ENCODE measurements at regions not wholly inside any gene's neighbourhood (a gene's known extent, or its start where the extent isn't known, plus 50 kb on each side); places are given as distances from the start of the nearest gene placed in this dataset.
"Not testable (repeated sequence)": the region's sequence is repeated elsewhere in the genome, so short reads cannot be mapped to it uniquely, and the experiment has no call there.

DNA sequence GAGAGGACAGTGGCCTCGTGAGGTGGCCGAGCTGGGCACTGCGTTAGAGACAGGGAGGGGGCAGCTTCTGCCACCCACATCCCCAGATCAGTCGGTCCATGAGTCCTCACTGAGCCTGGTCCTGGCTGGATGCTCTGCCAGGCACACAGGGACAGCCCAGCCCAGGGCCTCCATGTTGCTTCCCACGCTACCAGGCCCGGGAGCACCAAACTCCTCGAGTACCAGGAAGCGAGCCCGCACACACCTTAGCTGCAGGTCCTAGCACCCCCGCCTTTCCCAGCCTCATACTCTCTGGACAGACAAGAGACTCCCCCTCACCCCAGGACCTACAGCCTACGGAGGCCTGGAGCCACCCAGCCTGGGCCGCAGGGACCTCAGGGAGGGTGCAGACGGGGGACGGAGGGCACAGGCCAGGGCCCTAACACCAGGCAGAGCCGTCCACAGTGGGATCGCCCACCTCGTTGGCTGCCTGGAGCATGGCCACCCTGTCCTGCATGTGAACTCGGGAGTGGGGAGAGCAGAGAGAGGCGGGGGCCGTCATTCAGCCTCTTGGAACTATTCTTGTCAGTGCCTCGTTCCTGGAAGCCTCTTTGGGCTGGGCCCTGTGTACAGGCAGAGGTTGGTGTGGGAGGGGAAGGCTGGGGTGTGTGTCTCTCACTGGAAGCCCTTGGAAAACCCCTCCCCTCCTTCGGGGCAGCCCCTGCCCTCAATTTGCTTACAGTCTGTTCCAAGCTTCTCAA lies 90.9 kb upstream of the RUNX3 start:
- no peak for DNase-seq

DNA sequence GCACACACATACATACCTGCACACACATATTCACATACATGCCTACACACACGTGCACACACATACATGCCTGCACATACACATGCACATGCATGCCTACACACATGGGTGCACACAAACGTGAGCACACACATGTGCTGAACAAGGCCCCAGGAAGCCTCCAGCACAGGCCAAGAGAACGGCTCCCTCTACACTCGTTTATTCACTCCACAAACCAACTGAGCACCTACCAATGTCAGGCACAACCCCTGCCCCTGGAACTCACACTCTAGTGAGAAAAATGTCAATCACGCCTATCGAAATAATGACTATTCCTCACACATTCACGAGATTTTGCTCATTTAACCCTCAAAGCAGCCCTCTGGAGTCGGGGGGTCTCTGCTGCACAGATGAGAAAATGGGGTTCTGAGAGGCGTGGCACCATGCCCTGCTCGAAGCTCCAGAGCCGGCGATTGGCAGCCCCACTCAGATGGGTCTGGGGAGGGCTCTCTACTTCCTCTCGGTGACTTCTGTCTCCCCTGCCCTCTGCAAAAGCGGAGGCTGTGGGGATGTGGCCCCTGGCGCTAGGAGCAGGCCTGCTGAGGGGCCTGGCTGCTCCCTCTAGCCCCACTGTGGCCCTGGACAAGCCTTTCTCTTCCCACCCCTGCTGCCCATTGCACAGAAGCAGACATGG lies 90.2 kb upstream of the RUNX3 start:
- no peak for DNase-seq

DNA sequence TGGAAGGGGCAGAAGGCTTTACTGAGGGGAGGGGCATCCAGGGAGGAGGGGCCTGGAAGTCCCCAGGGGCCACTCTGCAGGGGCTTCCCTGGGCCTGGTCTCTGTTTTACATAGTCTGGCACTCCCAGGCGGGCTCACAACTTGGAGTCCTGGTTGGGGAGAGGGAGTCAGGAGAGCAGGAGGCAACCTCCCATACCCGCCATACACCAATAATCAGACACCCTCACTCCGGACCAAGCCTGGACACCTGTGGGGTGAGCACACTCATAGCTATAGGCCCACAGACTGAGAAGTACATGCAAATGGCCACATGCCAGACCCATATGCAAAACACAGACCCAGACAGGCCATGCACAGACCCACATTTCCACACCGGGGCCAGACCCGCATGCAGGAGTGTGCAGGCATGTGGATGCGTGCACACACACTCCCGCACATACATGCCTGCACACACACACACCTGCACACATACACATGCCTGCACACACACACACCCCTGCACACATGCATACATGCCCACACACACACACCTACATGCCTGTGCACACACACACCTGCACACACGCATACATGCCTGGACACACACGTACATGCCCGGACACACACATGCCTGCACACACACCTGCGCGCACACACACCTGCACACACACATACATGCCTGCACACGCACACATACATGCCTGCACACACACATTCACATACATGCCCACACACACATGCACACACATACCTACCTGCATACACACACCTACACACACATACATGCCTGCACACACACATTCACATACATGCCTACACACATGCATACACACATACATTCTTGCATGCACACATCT lies 89.5 kb upstream of the RUNX3 start:
- no peak for DNase-seq

DNA sequence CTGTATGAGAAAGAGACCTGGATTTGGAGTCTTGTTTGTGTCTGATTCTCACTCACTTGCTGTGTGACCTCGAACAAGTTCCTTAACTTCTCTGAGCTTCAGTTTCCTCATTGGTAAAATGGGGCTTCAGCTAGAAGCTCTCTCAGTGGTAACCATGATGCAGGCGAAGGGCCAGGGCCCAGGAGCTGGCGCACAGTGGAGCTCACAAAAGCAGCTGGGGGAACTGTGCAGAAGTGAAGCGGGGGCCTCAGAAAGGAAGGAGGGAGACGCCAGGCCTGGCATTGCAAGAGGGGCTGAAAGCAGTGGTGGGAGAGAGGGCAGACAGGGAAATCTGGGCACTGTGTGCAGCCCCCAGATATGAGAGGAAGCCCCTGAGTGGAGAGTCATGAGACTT lies 88.9 kb upstream of the RUNX3 start:
- no peak for DNase-seq

DNA sequence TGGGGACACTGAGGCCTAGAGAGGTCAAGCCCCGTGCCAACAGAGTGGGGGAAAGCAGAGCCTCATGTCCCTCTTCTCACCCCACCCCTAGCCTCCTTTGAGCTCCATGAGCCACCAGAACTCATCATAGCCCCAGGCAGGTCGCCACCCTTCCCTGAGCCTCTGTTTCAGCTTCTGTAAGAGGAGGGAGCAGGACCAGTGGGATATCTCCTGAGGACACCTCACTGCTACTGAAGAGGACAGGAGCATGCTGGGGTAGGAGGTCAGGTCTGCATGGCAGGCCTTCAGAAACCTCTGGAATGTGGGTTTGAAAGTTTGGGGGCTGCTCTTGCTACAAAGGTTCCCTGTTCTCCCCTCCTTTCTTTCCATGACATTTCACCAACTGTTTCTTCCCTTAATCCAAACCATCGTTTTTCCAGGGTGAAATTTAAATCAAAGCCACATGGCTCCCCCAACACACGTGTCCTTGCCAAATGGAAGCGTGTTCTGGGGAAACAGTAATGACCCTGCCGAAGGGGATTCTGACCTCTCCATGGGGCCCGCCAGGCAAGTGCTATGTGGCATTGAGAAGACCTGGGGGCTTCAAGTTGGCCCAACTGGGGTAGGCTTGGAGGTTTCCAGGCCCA lies 88.1 kb upstream of the RUNX3 start:
- no peak for DNase-seq

DNA sequence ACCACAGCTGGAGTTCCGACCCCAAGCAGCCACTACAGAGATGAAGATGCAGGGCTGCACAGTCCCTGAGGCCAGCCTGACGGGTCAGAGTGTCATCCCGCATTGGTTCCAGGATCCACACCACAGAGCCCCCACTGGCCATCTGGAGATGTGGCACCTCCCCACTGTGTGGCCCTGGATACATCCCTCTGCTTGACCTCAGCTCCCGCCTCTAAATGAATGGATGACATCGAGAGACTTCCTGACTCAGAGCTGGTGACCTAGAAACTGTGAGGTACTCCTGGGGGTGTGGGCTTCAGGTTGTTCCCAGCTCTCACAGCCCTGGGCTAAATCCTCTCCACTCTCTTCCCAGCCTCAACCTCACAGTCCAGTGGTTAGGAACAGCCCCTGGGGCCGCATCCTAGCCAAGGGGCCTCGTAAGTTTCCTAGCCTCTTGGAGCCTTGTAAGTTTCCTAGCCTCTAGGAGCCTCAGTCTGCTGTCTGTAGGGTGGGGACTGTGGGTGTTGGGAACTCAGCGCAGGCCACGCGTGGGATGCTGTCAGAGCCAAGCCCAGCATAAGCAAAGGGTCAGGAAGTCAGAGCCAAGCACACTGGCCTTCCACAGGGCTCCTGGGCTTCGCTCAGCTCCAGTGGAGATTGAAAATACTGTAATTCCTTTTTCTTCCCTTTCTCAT lies 87.5 kb upstream of the RUNX3 start:
- no peak for DNase-seq

DNA sequence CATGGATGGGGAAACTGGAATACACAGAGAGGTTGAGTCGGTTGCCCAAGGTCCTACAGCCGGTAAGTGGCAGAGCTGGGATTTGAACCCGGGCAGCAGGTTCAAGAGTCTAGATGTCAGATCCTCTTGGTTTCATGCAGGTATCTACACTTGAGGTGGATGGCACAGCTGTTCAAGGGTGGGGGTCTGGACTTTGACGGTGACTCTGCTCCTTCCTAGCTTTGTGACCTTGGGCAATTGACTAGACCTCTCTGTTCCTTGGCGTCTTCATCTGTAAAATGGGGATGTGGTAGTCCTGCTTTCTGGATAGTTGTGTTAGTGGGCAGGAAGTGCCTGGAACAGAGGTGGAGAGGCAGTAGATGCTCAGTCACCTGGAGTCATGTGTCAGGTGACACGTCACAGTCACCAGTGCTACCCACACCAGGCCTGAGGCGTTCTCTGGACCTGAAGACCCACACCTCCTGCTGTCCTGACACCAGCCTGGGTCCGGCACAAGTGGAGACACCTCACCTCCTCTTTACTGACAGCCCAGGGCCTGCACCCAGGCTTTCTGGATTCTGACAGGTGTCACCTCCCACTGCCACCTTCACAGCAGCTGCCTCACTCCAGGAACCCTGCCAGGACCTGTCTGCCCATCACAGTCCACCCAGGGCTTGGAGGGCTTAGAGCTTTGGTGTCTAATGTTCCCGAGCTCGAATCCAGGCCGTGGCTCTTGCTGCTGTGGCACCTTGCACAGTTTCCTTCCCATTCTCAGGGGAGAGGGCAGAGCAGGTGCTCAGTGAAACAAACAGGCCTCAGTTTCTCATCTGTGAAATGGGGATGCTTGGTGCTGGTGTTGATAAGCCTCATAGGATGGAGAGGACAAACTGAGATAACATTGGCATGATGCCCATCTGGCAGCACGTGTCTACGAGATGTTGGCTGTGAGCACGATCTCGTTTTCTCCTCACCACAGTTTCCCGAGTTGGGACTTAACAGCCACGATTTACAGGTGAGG lies 83.2 kb upstream of the RUNX3 start:
- DNase-seq, result no peak

DNA sequence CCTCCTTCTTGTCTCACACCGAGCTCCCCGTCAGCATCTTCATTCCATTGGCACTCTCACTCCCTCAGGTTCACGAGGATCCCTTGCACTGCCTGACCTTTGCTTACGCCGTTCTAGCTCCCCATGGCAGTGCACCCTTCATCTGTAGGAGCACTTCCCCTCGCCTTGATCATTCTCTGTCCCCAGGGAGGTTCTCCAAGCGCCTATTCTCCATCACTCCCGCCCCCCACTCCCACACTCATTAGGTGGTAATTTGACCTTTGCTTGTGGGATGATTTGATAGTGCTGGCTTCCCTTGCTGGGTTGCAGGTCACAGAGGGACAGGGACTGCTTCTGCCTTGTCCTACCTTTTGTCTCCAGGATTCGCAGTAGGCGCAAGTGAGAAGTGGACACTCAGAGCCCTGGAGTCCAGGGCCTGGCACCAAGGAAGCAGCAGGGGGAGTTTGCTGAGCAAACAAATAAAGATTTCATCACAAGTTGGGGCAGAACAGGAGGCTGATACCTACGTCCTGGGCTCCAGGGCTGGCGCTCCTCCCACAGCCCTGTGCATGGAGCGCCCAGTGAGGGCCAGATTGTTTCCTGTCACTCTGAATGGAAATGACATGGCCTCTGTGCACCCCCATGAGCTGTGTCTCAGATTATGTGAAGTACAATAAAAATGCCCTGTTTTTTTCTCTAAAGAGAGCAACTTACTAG lies 82.0 kb upstream of the RUNX3 start:
- peak; percentile 32 for DNase-seq

DNA sequence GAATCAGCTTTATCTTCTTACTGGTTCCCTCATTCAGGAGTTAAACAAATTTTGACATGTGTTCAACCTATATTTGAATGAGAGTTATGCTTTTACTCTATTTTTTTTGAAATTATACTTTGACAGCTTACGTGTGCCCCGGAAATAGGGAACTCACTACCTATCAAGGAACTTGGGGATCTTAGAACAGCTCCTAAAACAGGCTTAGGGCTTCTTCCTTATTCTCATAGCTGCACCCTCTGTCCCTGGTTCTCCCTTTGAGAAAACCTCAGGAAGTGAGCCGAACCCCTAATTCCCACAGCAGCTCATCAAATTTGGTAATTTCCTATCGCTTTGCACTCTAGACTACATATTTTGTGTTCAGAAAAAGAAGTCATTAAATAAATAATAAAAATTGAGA lies 81.2 kb upstream of the RUNX3 start:
- no peak for DNase-seq

DNA sequence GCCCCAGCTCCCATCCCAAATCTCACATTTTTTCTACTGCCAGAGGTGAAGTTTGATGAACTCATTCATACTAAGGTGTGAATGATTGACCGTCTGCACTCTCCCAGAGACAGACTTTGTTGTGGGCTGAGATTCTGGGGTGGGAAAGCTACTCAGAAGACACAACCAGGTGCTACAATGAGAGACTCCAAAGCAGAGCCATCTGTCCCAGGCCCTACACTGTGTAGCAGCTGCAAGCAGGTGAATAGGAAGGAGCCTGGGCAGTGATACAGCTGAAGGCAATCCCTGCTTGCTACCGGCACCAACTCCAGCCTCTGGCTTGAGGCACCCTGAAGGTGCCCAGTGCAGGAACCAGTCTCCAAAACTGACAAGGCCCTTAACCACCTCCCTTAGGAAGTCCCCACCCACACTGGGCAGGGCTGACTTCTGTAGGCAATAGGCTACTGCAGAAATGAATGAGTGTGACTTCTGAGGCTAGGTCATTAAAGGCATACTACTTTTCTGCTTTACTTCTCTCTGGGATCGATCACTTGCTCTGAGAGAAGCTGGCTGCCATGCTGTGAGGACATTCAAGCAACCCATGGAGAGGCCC lies 79.7 kb upstream of the RUNX3 start:
- no peak for DNase-seq

DNA sequence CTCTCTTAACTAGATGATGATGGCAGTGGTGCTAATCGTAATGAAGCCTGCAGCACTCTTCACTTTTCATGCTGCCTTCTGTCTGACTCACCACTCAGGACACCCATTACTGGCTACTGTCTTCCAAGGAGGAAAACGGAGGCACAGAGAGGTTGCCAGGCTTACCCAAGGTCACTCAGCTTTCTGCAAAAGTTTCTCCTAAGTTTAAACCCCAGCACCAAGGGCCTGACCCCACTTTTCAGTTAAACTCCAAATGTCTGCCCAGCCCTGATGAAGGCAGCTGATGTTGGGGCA lies 78.1 kb upstream of the RUNX3 start:
- DNase-seq, result no peak

DNA sequence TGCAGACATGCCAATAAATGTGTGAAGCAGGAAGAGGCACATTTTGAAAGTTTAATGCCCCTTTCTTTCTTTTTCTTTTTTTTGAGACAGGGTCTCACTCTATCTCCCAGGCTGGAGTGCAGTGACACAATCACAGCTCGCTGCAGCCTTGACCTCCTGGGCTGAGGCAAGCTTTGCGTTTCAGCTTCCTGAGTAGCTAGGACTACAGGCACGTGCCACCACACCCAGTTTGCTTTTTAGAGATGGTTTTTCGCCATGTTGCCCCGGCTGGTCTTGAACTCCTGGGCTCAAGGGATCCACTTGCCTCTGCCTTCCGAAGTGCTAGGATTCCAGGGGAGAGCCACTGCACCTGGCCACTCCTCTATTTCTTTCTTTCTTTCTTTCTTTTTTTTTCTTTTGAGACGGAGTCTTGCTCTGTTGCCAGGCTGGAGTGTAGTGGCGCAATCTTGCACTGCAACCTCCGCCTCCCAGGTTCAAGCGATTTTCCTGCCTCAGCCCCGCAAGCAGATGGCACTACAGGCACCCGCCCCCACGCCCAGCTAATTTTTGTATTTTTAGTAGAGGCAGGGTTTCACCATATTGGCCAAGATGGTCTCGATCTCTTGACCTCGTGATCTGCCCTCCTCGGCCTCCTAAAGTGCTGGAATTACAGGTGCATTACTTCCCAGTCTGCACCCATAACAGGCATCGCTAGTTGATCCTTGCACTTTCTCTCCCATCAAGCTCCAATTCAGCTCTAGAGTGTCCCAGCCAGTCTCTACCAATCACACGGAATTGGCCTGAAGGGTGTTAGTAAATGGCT lies 77.5 kb upstream of the RUNX3 start:
- DNase-seq, result not testable (repeated sequence)

DNA sequence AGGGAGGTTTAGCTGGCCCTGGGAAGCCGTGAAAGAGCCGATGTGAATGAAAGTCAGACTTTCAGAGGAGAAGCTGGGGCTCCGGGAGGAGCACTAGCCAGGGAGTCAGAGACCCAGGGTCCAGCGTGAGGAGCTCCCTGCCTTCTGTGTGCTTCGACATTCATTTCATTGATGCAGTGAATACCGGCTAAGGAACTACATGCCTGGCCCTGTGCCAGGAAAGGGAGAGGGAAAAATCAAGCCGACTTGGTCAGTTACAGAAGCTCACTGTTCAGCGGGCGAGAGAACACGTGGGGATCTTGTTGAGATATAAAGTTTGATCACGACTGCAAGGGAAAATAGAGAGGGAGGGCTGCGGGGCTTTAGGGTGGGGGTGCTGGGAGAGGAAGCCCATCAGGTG lies 76.7 kb upstream of the RUNX3 start:
- no peak for DNase-seq

DNA sequence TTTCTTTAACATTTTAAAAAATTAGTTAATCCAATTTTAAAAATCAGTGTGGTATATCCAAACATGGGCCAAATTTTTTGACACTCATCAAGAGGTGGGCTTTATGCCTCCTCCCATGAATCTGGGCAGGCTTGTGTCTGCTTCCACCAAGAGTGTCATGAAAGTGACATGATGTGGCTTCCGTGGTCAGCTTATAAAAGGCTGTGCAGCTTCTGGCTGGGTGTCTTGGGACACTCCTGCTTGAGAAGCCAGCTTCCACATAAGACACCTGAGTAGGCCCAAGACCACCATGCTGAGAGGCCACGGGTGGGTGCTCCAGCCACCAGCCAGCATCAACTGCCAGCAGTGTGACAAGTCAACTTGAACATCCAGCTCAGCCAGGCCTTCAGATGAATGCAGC lies 74.3 kb upstream of the RUNX3 start:
- no peak for DNase-seq

DNA sequence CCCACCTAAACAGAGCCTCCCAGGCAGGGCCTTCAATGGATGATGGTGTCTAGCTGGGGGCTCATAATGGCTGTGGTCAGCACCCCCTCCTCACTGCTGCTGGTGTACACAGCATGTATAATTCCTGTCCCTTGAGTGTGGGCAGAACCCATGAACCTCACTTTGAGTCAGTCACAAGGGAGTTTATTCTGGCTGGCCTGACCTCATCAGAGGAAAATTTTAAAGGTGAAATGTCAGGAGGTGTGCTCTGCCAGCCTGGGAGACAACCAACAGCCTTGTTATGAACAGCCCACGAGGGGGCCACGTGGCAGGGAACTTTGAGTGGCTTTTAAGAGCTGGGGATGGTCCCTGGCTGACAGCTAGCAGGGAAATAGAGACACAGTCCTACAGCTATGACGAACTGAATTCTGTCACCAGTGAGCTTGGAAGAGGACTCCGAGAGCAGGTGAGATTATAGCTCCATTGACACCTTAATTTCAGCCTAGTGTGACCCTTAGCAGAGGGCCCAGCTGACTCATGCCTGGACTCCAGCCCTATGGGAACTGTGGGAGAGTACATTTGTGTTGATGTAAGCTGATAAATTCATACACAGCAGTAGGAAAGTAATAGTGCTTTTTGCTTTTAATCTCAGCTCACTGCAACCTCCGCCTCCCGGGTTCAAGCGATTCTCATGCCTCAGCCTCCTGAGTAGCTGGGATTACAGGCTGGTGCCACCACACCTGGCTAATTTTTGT lies 73.5 kb upstream of the RUNX3 start:
- no peak for DNase-seq

DNA sequence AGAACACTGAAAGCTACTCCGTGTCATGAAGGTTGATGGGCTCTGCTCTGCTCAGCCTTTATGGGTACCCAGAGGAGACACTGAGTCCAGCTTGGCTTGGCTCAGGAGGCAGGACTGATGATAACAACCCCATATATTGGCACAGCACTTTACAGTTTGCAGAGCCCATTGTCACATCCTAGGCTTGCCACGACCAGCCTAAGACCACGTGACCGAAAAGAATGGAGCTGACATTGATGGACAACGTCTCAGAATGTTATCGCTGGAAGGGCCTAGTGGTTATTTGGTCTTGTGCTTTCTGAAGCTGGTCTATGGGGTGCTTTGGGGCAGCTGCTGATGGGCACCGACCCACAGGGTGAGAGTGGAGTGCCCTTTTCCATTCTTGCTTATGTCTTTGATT lies 72.9 kb upstream of the RUNX3 start:
- DNase-seq, result no peak

DNA sequence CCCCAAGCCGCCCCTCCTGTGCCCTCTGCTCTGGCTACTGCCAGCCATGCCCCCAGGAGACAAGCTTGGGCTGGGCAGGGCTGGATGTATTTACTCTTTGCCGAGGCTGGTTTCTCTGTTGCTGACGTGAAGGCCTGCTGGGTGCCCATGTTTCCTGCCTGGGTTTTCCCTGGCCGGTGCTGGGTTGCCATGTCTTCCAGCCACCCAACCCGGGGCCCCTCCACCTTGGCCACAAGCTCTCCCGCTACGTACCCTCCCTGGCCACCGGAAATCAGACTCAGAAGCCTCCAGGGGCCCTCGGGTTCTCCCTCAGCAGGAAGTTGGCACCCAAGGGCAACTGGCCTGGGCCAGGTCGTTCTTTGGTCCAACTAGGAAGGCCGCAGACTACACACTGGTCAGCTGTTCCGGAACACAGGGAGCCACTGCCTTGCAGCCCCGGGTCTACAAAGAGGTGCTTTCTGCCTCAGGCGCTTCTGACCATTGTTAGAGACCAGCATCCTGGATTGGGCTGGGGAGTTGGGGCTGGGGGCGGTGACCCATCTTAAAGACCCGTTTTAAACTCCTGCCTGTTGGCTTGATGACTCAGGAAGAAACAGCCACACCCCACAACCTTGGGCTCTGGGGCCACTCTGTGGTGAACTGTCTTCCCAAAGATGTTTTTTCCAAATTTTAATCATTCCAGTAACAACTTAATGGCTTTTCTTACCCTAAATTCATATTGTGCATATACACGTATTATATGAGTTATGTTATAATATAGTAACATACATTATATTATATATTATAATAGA lies 71.2 kb upstream of the RUNX3 start:
- no peak for DNase-seq

DNA sequence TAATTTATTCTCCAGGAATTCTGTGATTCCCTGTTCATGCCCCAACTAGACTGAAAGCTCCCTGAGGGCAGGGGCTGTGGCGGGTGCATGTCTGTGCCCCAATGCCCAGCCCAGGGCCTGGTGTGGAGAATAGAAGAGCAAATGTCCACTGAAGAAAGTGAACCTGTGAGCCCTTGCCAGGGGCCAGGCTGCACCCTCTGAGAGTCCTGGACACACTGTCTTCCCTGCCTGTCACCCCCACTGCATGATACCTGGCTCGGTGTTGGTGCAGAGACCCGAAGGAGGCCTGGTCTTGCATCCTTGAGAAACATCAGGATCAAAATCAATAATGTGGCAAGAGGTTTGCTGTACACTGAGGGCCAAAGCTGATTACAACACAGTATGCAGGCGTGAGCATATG lies 69.8 kb upstream of the RUNX3 start:
- DNase-seq, result no peak

Measured in NCI-H510A (cell line).